ENCODE measurements at regions not wholly inside any gene's neighbourhood (a gene's known extent, or its start where the extent isn't known, plus 50 kb on each side); places are given as distances from the start of the nearest gene placed in this dataset.

- Histone ChIP-seq H3K9me3 (0 out of 2 replicates have a peak, but pooled peaks cover 8% of the 10 kb centered on the region), H3K36me3 (ENCODE audit: control insufficient read depth, insufficient read depth, low read length) (no peaks in the 10 kb centered on the region), H3K27me3 (replicated peaks; ENCODE audit: control insufficient read depth, insufficient read depth, low read length) (no peaks in the 10 kb centered on the region), H3K4me3 (ENCODE audit: low read depth, low read length) (no peak overlapping the region), H3K4me1 (no peaks in the 10 kb centered on the region)
- H3K36me3 Mint-ChIP-seq (ENCODE audit: insufficient read depth, unreplicated experiment): no peaks in the 10 kb centered on the region
- no peak overlapping the region for H3K27ac Mint-ChIP-seq (ENCODE audit: unreplicated experiment)
- no peak for DNase-seq
- no TSS peak for BruUV-seq (replicated peaks)
- peaks cover 22% of the 10 kb centered on the region for H3K27me3 Mint-ChIP-seq (ENCODE audit: insufficient read depth, unreplicated experiment)
- H3K4me3 Mint-ChIP-seq (ENCODE audit: unreplicated experiment): no peak overlapping the region
- TF ChIP-seq, protein P1, sequence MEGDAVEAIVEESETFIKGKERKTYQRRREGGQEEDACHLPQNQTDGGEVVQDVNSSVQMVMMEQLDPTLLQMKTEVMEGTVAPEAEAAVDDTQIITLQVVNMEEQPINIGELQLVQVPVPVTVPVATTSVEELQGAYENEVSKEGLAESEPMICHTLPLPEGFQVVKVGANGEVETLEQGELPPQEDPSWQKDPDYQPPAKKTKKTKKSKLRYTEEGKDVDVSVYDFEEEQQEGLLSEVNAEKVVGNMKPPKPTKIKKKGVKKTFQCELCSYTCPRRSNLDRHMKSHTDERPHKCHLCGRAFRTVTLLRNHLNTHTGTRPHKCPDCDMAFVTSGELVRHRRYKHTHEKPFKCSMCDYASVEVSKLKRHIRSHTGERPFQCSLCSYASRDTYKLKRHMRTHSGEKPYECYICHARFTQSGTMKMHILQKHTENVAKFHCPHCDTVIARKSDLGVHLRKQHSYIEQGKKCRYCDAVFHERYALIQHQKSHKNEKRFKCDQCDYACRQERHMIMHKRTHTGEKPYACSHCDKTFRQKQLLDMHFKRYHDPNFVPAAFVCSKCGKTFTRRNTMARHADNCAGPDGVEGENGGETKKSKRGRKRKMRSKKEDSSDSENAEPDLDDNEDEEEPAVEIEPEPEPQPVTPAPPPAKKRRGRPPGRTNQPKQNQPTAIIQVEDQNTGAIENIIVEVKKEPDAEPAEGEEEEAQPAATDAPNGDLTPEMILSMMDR (IDR thresholded peaks at IDR 0.05; ENCODE audit: insufficient read depth in 1 of 2, low read depth in 1 of 2, low read length in 1 of 2, severe bottlenecking in 1 of 2, unreplicated experiment in 1 of 2): no peak
- H3K9me3 Mint-ChIP-seq (ENCODE audit: unreplicated experiment): peaks cover 10% of the 10 kb centered on the region
- CTCF ChIA-PET: interaction anchor here (0.7 to 1.1 kb wide), 2 partner anchors 12 to 121 kb away, joined by 3 to 6 read pairs; no protein-coding TSS in a partner anchor
- H3K4me1 Mint-ChIP-seq (ENCODE audit: low read depth, unreplicated experiment): no peaks in the 10 kb centered on the region
- POLR2A ChIA-PET: no interaction called here
- intact Hi-C loops (cut with micrococcal nuclease; ENCODE audit: unreplicated experiment): no loop called here
These were observed 165.9 kb downstream of the POLR2M start for GRCh38 chr15:57872281-57873030.

DNA sequence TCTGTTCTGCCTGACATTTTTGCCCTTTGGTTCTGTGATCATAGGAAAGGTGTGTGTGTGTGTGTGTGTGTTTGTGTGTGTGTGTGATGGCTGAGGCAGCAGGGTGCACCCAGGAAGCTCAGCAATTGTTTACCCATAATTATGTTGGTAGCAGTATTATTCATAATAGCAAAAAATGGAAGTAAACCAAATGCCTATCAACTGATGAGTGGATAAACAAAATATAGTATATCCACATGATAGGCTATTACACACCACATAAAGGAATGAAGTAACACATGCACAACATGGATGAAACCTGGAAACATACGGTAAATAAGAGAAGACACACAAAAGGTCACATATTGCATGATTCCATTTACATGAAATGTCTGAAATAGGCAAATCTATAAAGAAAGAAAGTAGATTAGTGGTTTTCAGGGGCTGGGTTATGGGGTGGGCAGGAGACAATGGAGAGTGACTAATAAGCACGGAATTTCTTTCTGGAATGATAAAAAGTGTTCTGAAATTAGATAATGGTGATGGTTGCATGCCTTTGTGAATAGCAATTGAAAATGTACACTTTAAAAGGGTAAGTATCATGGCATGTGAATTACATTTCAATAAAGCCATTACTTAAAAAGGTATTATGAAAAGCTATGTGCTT is 167.2 kb downstream of the POLR2M start:
- Mint-ChIP-seq H3K9me3 (ENCODE audit: unreplicated experiment) (peaks cover 10% of the 10 kb centered on the region), H3K4me3 (ENCODE audit: unreplicated experiment) (no peak overlapping the region), H3K36me3 (ENCODE audit: insufficient read depth, unreplicated experiment) (no peaks in the 10 kb centered on the region), H3K27me3 (ENCODE audit: insufficient read depth, unreplicated experiment) (peaks cover 29% of the 10 kb centered on the region), H3K27ac (ENCODE audit: unreplicated experiment) (no peak overlapping the region), H3K4me1 (ENCODE audit: low read depth, unreplicated experiment) (no peaks in the 10 kb centered on the region)
- Histone ChIP-seq H3K27me3 (replicated peaks; ENCODE audit: control insufficient read depth, insufficient read depth, low read length) (no peaks in the 10 kb centered on the region), H3K36me3 (ENCODE audit: control insufficient read depth, insufficient read depth, low read length) (no peaks in the 10 kb centered on the region), H3K9me3 (0 out of 2 replicates have a peak, but pooled peaks cover 8% of the 10 kb centered on the region), H3K4me3 (ENCODE audit: low read depth, low read length) (no peak overlapping the region), H3K4me1 (no peaks in the 10 kb centered on the region)
- BruUV-seq (replicated peaks): no TSS peak
- DNase-seq: no peak
- ChIA-PET POLR2A (interaction anchor here (0.5 kb wide), 1 partner anchor 37 kb away, joined by 4 read pairs; no protein-coding TSS in a partner anchor), CTCF (no interaction called here)
- TF ChIP-seq, protein P1 (IDR thresholded peaks at IDR 0.05; ENCODE audit: insufficient read depth in 1 of 2, low read depth in 1 of 2, low read length in 1 of 2, severe bottlenecking in 1 of 2, unreplicated experiment in 1 of 2): no peak
- intact Hi-C loops (cut with micrococcal nuclease; ENCODE audit: unreplicated experiment): no loop called here

GRCh38 chr15:57875347-57875746 is 168.8 kb downstream of the POLR2M start:
- no peaks in the 10 kb centered on the region for H3K4me1 ChIP-seq
- Mint-ChIP-seq H3K4me3 (ENCODE audit: unreplicated experiment) (no peak overlapping the region), H3K27me3 (ENCODE audit: insufficient read depth, unreplicated experiment) (peaks cover 19% of the 10 kb centered on the region), H3K9me3 (ENCODE audit: unreplicated experiment) (peaks cover 10% of the 10 kb centered on the region), H3K36me3 (ENCODE audit: insufficient read depth, unreplicated experiment) (no peaks in the 10 kb centered on the region), H3K4me1 (ENCODE audit: low read depth, unreplicated experiment) (no peaks in the 10 kb centered on the region), H3K27ac (ENCODE audit: unreplicated experiment) (no peak overlapping the region)
- no peak overlapping the region for H3K4me3 ChIP-seq (ENCODE audit: low read depth, low read length)
- no peaks in the 10 kb centered on the region for H3K27me3 ChIP-seq (replicated peaks; ENCODE audit: control insufficient read depth, insufficient read depth, low read length)
- intact Hi-C loops (cut with micrococcal nuclease; ENCODE audit: unreplicated experiment): no loop called here
- CTCF ChIA-PET: no interaction called here
- H3K9me3 ChIP-seq: 0 out of 2 replicates have a peak, but pooled peaks cover 8% of the 10 kb centered on the region
- DNase-seq: no peak
- TF ChIP-seq, protein P1 (IDR thresholded peaks at IDR 0.05; ENCODE audit: insufficient read depth in 1 of 2, low read depth in 1 of 2, low read length in 1 of 2, severe bottlenecking in 1 of 2, unreplicated experiment in 1 of 2): no peak
- BruUV-seq (replicated peaks): no TSS peak
- no peaks in the 10 kb centered on the region for H3K36me3 ChIP-seq (ENCODE audit: control insufficient read depth, insufficient read depth, low read length)
- POLR2A ChIA-PET: no interaction called here

Data from Caco-2 (cell line).